AG09319 (cell line): ENCODE measurements at regions not wholly inside any gene's neighbourhood (a gene's known extent, or its start where the extent isn't known, plus 50 kb on each side); places are given as distances from the start of the nearest gene placed in this dataset.
"Not testable (repeated sequence)": the region's sequence is repeated elsewhere in the genome, so short reads cannot be mapped to it uniquely, and the experiment has no call there.

Experiments used
- DNase-seq: peaks from one replicate; pipeline ENCODE4 v3.0.0-alpha.2; 2010; ENCODE audit warnings: low read depth; ENCODE audit errors: extremely low read depth
- CTCF ChIP-seq: IDR thresholded peaks from 2 replicates; pipeline ENCODE4 v1.5.1; 2011; ENCODE audit warnings: low read depth, mild to moderate bottlenecking, inconsistent platforms, low read length, moderate library complexity

GRCh38 chr21:15291621-15292266 lies 226.9 kb upstream of the NRIP1 start:
- no peak for TF ChIP-seq CTCF

GRCh38 chr21:15293240-15293639 lies 228.4 kb upstream of the NRIP1 start:
- DNase-seq: peak; percentile 28

More at GRCh38 chr21:15291621-15292266, 226.9 kb upstream of the NRIP1 start:
- DNase-seq: no peak

GRCh38 chr21:15295875-15296274 lies 231.1 kb upstream of the NRIP1 start:
- no peak for TF ChIP-seq CTCF

More at GRCh38 chr21:15293240-15293639, 228.4 kb upstream of the NRIP1 start:
- no peak for TF ChIP-seq CTCF

GRCh38 chr21:15297824-15298223 lies 233.0 kb upstream of the NRIP1 start:
- no peak for TF ChIP-seq CTCF
- DNase-seq: no peak

More at GRCh38 chr21:15295875-15296274, 231.1 kb upstream of the NRIP1 start:
- no peak for DNase-seq

- TF ChIP-seq CTCF: no peak
- no peak for DNase-seq
These were observed 233.5 kb upstream of the NRIP1 start for GRCh38 chr21:15298306-15298705.

GRCh38 chr21:15298755-15299154 lies 234.0 kb upstream of the NRIP1 start:
- not testable (repeated sequence) for DNase-seq

GRCh38 chr21:15300131-15300530 lies 235.3 kb upstream of the NRIP1 start:
- TF ChIP-seq CTCF: no peak
- DNase-seq: no peak

GRCh38 chr21:15301014-15301413 lies 236.2 kb upstream of the NRIP1 start:
- no peak for DNase-seq
- no peak for TF ChIP-seq CTCF
